ENCODE measurements at regions not wholly inside any gene's neighbourhood (a gene's known extent, or its start where the extent isn't known, plus 50 kb on each side); places are given as distances from the start of the nearest gene placed in this dataset.

DNA sequence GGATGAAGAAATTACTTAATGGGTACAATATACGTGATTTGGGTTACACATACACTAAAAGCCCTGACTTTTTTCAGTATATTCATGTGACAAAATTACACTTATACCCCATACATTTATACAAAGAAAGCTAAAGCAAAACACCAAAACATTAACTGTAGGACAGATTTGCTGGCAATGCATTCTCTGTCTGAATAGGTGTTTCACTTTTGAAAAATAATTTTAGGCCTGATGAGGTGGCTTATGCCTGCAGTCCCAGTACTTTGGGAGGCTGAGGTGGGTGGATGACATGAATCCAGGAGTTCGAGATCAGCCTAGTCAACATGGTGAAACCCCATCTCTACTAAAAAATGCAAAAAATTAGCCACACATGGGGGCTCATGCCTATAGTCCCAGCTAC is 301.5 kb upstream of the FAM98A start:
- H3K4me2 ChIP-seq (ENCODE audit: insufficient read depth in 1 of 2, low read depth in 2 of 2, low read length in 2 of 2) = no peak overlapping the region
- H4K20me1 ChIP-seq (replicated peaks in 1 of 2; ENCODE audit: control insufficient read depth in 1 of 2, insufficient read depth in 2 of 2, low read length in 2 of 2) = no peaks in the 10 kb centered on the region
- H3K9ac ChIP-seq (replicated peaks in 1 of 4; ENCODE audit: extremely low read depth in 1 of 4, low read depth in 3 of 4, low read length in 3 of 4) = no peak overlapping the region
- H3K23ac ChIP-seq (ENCODE audit: insufficient read length) = no peak overlapping the region
- ChIA-PET POLR2A (ENCODE audit: partially characterized antibody) (no interaction called here), CTCF (ENCODE audit: partially characterized antibody) (no interaction called here)
- no peaks in the 10 kb centered on the region for H3K79me2 ChIP-seq (ENCODE audit: control insufficient read depth in 1 of 2, insufficient read depth in 2 of 2, low read length in 2 of 2)
- H3K4me1 ChIP-seq (replicated peaks in 1 of 4; ENCODE audit: control insufficient read depth in 3 of 4, insufficient read depth in 4 of 4, low read length in 3 of 4) = no peaks in the 10 kb centered on the region
- 100% methylated on average over 2 of the region's 2 CpGs; no CpG with 5 or more reads in 1 of the 2 experiments for WGBS, 2 experiments (ENCODE audit: extremely low coverage in 1 of 2, insufficient coverage in 1 of 2, insufficient read length in 1 of 2, insufficient replicate concordance in 2 of 2, low coverage in 1 of 2, low lambda C conversion rate in 2 of 2, missing lambda C conversion rate in 1 of 2)
- H2BK5ac ChIP-seq (ENCODE audit: low read depth, low read length) = no peak overlapping the region
- H4K8ac ChIP-seq (ENCODE audit: extremely low read depth, insufficient read depth, low read length) = no peak overlapping the region
- H3K27ac ChIP-seq (ENCODE audit: low read depth, low read length) = no peak overlapping the region
- no peak overlapping the region for H3K14ac ChIP-seq (ENCODE audit: insufficient read length)
- no peak overlapping the region for H2AK5ac ChIP-seq (ENCODE audit: low read depth, low read length)
- H4K5ac ChIP-seq (ENCODE audit: insufficient read length, low read depth, low read length) = no peak overlapping the region
- DNase-seq (ENCODE audit: low read depth in 1 of 2, low spot score in 2 of 2) (no peak), FAIRE-seq (no peak)
- H3K23me2 ChIP-seq (ENCODE audit: low read depth, low read length) = no peaks in the 10 kb centered on the region
- H4K91ac ChIP-seq (replicated peaks; ENCODE audit: insufficient read length, low read length) = no peak overlapping the region
- no peak overlapping the region for H3K4ac ChIP-seq (replicated peaks; ENCODE audit: insufficient read length, low read depth, low read length)
- no peak overlapping the region for H3K4me3 ChIP-seq (ENCODE audit: extremely low read depth in 1 of 4, insufficient read depth in 2 of 4, low read depth in 3 of 4, low read length in 4 of 4)
- peaks cover 0 to 10% of the 10 kb centered on the region in 2 experiments; a peak in 1 of 4 replicates for H3K9me3 ChIP-seq (ENCODE audit: insufficient read depth in 2 of 2, low read depth in 1 of 2, low read length in 1 of 2)
- H2BK20ac ChIP-seq (ENCODE audit: low read length) = no peak overlapping the region
- H2BK120ac ChIP-seq (replicated peaks; ENCODE audit: low read depth, low read length) = no peak overlapping the region
- TF ChIP-seq TBP (IDR thresholded peaks at IDR 0.05; ENCODE audit: low read depth, low read length) (no peak), POLR2AphosphoS5 (IDR thresholded peaks at IDR 0.05; ENCODE audit: low read depth, low read length) (no peak), SIX5 (IDR thresholded peaks at IDR 0.05; ENCODE audit: low read depth, low read length) (no peak), GTF2F1 (IDR thresholded peaks at IDR 0.05; ENCODE audit: borderline replicate concordance, low read depth, low read length) (no peak), ASH2L (IDR thresholded peaks at IDR 0.05; ENCODE audit: low read length) (no peak), EZH2 (IDR thresholded peaks at IDR 0.05; ENCODE audit: low read depth, low read length, severe bottlenecking) (no peak), EP300 (IDR thresholded peaks at IDR 0.05; ENCODE audit: borderline replicate concordance in 1 of 2, low read depth in 2 of 2, low read length in 2 of 2) (no peak), SIRT6 (IDR thresholded peaks at IDR 0.05; ENCODE audit: low read length) (no peak), CREB1 (IDR thresholded peaks at IDR 0.05) (no peak), RBBP5 (IDR thresholded peaks at IDR 0.05; ENCODE audit: borderline replicate concordance, low read depth, low read length) (no peak)
- no peaks in the 10 kb centered on the region for H3K27me3 ChIP-seq (replicated peaks in 1 of 4; ENCODE audit: control insufficient read depth in 3 of 4, extremely low read depth in 1 of 4, insufficient read depth in 3 of 4, low read length in 3 of 4)
- H3K36me3 ChIP-seq (ENCODE audit: control insufficient read depth in 2 of 4, insufficient read depth in 4 of 4, low read length in 3 of 4) = no peaks in the 10 kb centered on the region
- no peaks in the 10 kb centered on the region for H3K79me1 ChIP-seq (ENCODE audit: low read depth, low read length)
- no peak overlapping the region for H2BK15ac ChIP-seq (ENCODE audit: low read length)
- no peak overlapping the region for H3K18ac ChIP-seq (ENCODE audit: extremely low read depth, low read length)
- no peak overlapping the region for H3K56ac ChIP-seq (replicated peaks; ENCODE audit: insufficient read length, low read depth, low read length)
- no peak overlapping the region for H2AFZ ChIP-seq (ENCODE audit: low read length)
- no peak overlapping the region for H2BK12ac ChIP-seq (ENCODE audit: low read depth, low read length)

Data from H1 (cell line).